ENCODE measurements at regions not wholly inside any gene's neighbourhood (a gene's known extent, or its start where the extent isn't known, plus 50 kb on each side); places are given as distances from the start of the nearest gene placed in this dataset.

GRCh38 chr2:125490308-125490707 lies 1165.7 kb upstream of the GYPC start:
- Mint-ChIP-seq H3K27ac (no peak overlapping the region), H3K27me3 (no peaks in the 10 kb centered on the region), H3K9me3 (peaks cover 21% of the 10 kb centered on the region), H3K4me1 (ENCODE audit: low read depth) (no peaks in the 10 kb centered on the region), H3K36me3 (ENCODE audit: low read depth) (no peaks in the 10 kb centered on the region), H3K4me3 (no peak overlapping the region)
- DNase-seq: no peak

- no peaks in the 10 kb centered on the region for H3K27me3 Mint-ChIP-seq
- H3K27ac Mint-ChIP-seq: no peak overlapping the region
- no peaks in the 10 kb centered on the region for H3K36me3 Mint-ChIP-seq (ENCODE audit: low read depth)
- DNase-seq: no peak
- no peak overlapping the region for H3K4me3 Mint-ChIP-seq
- H3K4me1 Mint-ChIP-seq (ENCODE audit: low read depth): no peaks in the 10 kb centered on the region
- peaks cover 23% of the 10 kb centered on the region for H3K9me3 Mint-ChIP-seq
Measured at GRCh38 chr2:125491663-125492062, 1164.3 kb upstream of the GYPC start.

- Mint-ChIP-seq H3K27me3 (no peaks in the 10 kb centered on the region), H3K9me3 (peaks cover 11% of the 10 kb centered on the region), H3K4me3 (no peak overlapping the region), H3K36me3 (ENCODE audit: low read depth) (no peaks in the 10 kb centered on the region), H3K4me1 (ENCODE audit: low read depth) (no peaks in the 10 kb centered on the region), H3K27ac (no peak overlapping the region)
- DNase-seq: no peak
Measured at GRCh38 chr2:125512313-125512712, 1143.6 kb upstream of the GYPC start.

- Mint-ChIP-seq H3K27ac (no peak overlapping the region), H3K27me3 (no peaks in the 10 kb centered on the region), H3K4me3 (no peak overlapping the region), H3K4me1 (ENCODE audit: low read depth) (no peaks in the 10 kb centered on the region), H3K36me3 (ENCODE audit: low read depth) (no peaks in the 10 kb centered on the region), H3K9me3 (peaks cover 8% of the 10 kb centered on the region)
- no peak for DNase-seq
Measured at GRCh38 chr2:125516496-125517109, 1139.4 kb upstream of the GYPC start.

- Mint-ChIP-seq H3K27me3 (no peaks in the 10 kb centered on the region), H3K9me3 (peaks cover 17% of the 10 kb centered on the region), H3K4me1 (ENCODE audit: low read depth) (no peaks in the 10 kb centered on the region), H3K4me3 (no peak overlapping the region), H3K36me3 (ENCODE audit: low read depth) (no peaks in the 10 kb centered on the region), H3K27ac (no peak overlapping the region)
- DNase-seq: no peak
Measured at GRCh38 chr2:125526093-125526492, 1129.9 kb upstream of the GYPC start.

- H3K4me3 Mint-ChIP-seq: no peak overlapping the region
- no peaks in the 10 kb centered on the region for H3K4me1 Mint-ChIP-seq (ENCODE audit: low read depth)
- no peaks in the 10 kb centered on the region for H3K36me3 Mint-ChIP-seq (ENCODE audit: low read depth)
- H3K27ac Mint-ChIP-seq: no peak overlapping the region
- H3K27me3 Mint-ChIP-seq: no peaks in the 10 kb centered on the region
- peaks cover 5% of the 10 kb centered on the region for H3K9me3 Mint-ChIP-seq
- no peak for DNase-seq
Measured at GRCh38 chr2:125535089-125535488, 1120.9 kb upstream of the GYPC start.

GRCh38 chr2:125543968-125544514 lies 1111.9 kb upstream of the GYPC start:
- no peak overlapping the region for H3K4me3 Mint-ChIP-seq
- no peaks in the 10 kb centered on the region for H3K4me1 Mint-ChIP-seq (ENCODE audit: low read depth)
- H3K36me3 Mint-ChIP-seq (ENCODE audit: low read depth): no peaks in the 10 kb centered on the region
- H3K9me3 Mint-ChIP-seq: peaks cover 30% of the 10 kb centered on the region
- no peak for DNase-seq
- no peak overlapping the region for H3K27ac Mint-ChIP-seq
- no peaks in the 10 kb centered on the region for H3K27me3 Mint-ChIP-seq

- peaks cover 12% of the 10 kb centered on the region for H3K9me3 Mint-ChIP-seq
- H3K27me3 Mint-ChIP-seq: no peaks in the 10 kb centered on the region
- H3K36me3 Mint-ChIP-seq (ENCODE audit: low read depth): no peaks in the 10 kb centered on the region
- H3K4me1 Mint-ChIP-seq (ENCODE audit: low read depth): no peaks in the 10 kb centered on the region
- H3K27ac Mint-ChIP-seq: no peak overlapping the region
- no peak for DNase-seq
- no peak overlapping the region for H3K4me3 Mint-ChIP-seq
Measured at GRCh38 chr2:125553768-125554167, 1102.2 kb upstream of the GYPC start.

GRCh38 chr2:125554956-125555355 lies 1101.0 kb upstream of the GYPC start:
- Mint-ChIP-seq H3K4me1 (ENCODE audit: low read depth) (no peaks in the 10 kb centered on the region), H3K9me3 (peaks cover 7% of the 10 kb centered on the region), H3K27ac (no peak overlapping the region), H3K36me3 (ENCODE audit: low read depth) (no peaks in the 10 kb centered on the region), H3K4me3 (no peak overlapping the region), H3K27me3 (no peaks in the 10 kb centered on the region)
- no peak for DNase-seq

GRCh38 chr2:125559186-125559585 lies 1096.8 kb upstream of the GYPC start:
- H3K4me1 Mint-ChIP-seq (ENCODE audit: low read depth): no peaks in the 10 kb centered on the region

GRCh38 chr2:125560855-125561254 lies 1095.1 kb upstream of the GYPC start:
- H3K4me3 Mint-ChIP-seq: no peak overlapping the region
- no peaks in the 10 kb centered on the region for H3K4me1 Mint-ChIP-seq (ENCODE audit: low read depth)
- DNase-seq: no peak
- H3K27ac Mint-ChIP-seq: no peak overlapping the region
- H3K36me3 Mint-ChIP-seq (ENCODE audit: low read depth): no peaks in the 10 kb centered on the region
- no peaks in the 10 kb centered on the region for H3K27me3 Mint-ChIP-seq
- peaks cover 11% of the 10 kb centered on the region for H3K9me3 Mint-ChIP-seq

More at GRCh38 chr2:125559186-125559585, 1096.8 kb upstream of the GYPC start:
- H3K36me3 Mint-ChIP-seq (ENCODE audit: low read depth): no peaks in the 10 kb centered on the region
- H3K27me3 Mint-ChIP-seq: no peaks in the 10 kb centered on the region
- no peak overlapping the region for H3K4me3 Mint-ChIP-seq
- no peak for DNase-seq
- no peak overlapping the region for H3K27ac Mint-ChIP-seq
- peaks cover 11% of the 10 kb centered on the region for H3K9me3 Mint-ChIP-seq

- Mint-ChIP-seq H3K4me3 (no peak overlapping the region), H3K9me3 (peaks cover 8% of the 10 kb centered on the region), H3K4me1 (ENCODE audit: low read depth) (no peaks in the 10 kb centered on the region), H3K36me3 (ENCODE audit: low read depth) (no peaks in the 10 kb centered on the region), H3K27ac (no peak overlapping the region), H3K27me3 (no peaks in the 10 kb centered on the region)
- DNase-seq: no peak
Measured at GRCh38 chr2:125561302-125561701, 1094.7 kb upstream of the GYPC start.

GRCh38 chr2:125562924-125563323 lies 1093.0 kb upstream of the GYPC start:
- H3K36me3 Mint-ChIP-seq (ENCODE audit: low read depth): no peaks in the 10 kb centered on the region
- no peak overlapping the region for H3K27ac Mint-ChIP-seq
- no peaks in the 10 kb centered on the region for H3K4me1 Mint-ChIP-seq (ENCODE audit: low read depth)
- no peaks in the 10 kb centered on the region for H3K27me3 Mint-ChIP-seq
- DNase-seq: no peak
- H3K9me3 Mint-ChIP-seq: peaks cover 11% of the 10 kb centered on the region
- no peak overlapping the region for H3K4me3 Mint-ChIP-seq

GRCh38 chr2:125564471-125564870 lies 1091.5 kb upstream of the GYPC start:
- no peak for DNase-seq
- H3K4me3 Mint-ChIP-seq: no peak overlapping the region
- H3K27ac Mint-ChIP-seq: no peak overlapping the region
- no peaks in the 10 kb centered on the region for H3K27me3 Mint-ChIP-seq
- H3K36me3 Mint-ChIP-seq (ENCODE audit: low read depth): no peaks in the 10 kb centered on the region
- H3K9me3 Mint-ChIP-seq: peaks cover 11% of the 10 kb centered on the region
- no peaks in the 10 kb centered on the region for H3K4me1 Mint-ChIP-seq (ENCODE audit: low read depth)

- peaks cover 12% of the 10 kb centered on the region for H3K9me3 Mint-ChIP-seq
- no peak for DNase-seq
- H3K4me3 Mint-ChIP-seq: no peak overlapping the region
- no peaks in the 10 kb centered on the region for H3K36me3 Mint-ChIP-seq (ENCODE audit: low read depth)
- no peaks in the 10 kb centered on the region for H3K4me1 Mint-ChIP-seq (ENCODE audit: low read depth)
- H3K27ac Mint-ChIP-seq: no peak overlapping the region
- no peaks in the 10 kb centered on the region for H3K27me3 Mint-ChIP-seq
Measured at GRCh38 chr2:125566422-125566821, 1089.5 kb upstream of the GYPC start.

- no peak overlapping the region for H3K27ac Mint-ChIP-seq
- H3K27me3 Mint-ChIP-seq: no peaks in the 10 kb centered on the region
- no peak for DNase-seq
- no peaks in the 10 kb centered on the region for H3K36me3 Mint-ChIP-seq (ENCODE audit: low read depth)
- H3K4me3 Mint-ChIP-seq: no peak overlapping the region
- no peaks in the 10 kb centered on the region for H3K4me1 Mint-ChIP-seq (ENCODE audit: low read depth)
- peaks cover 10% of the 10 kb centered on the region for H3K9me3 Mint-ChIP-seq
Measured at GRCh38 chr2:125567100-125567499, 1088.9 kb upstream of the GYPC start.
